Neural cell (in vitro differentiated cells): ENCODE measurements at regions not wholly inside any gene's neighbourhood (a gene's known extent, or its start where the extent isn't known, plus 50 kb on each side); places are given as distances from the start of the nearest gene placed in this dataset.

Source experiments
- CTCF ChIP-seq: fragments of 450-650 bp; IDR thresholded peaks from 2 replicates; pipeline ENCODE4 v1.5.1; 2014; ENCODE audit warnings: antibody characterized with exemption, mild to moderate bottlenecking, moderate library complexity; ENCODE audit not compliant: poor library complexity, severe bottlenecking
- EZH2 ChIP-seq: fragments of 200-600, 300-800 bp; shearing (Covaris generic), sonication (generic); IDR thresholded peaks from 2 replicates; pipeline ENCODE4 v1.6.1; 2014; ENCODE audit warnings: antibody characterized with exemption, low read length, borderline replicate concordance, mild to moderate bottlenecking; ENCODE audit not compliant: insufficient read depth, poor library complexity, severe bottlenecking
- MXI1 ChIP-seq: fragments of 450-650 bp; conservative IDR thresholded peaks from 2 replicates; pipeline ENCODE4 v1.6.1; 2014; ENCODE audit warnings: antibody characterized with exemption, mild to moderate bottlenecking; ENCODE audit not compliant: poor library complexity, severe bottlenecking
- POLR2AphosphoS5 ChIP-seq: IDR thresholded peaks from 2 replicates; pipeline ENCODE4 v1.6.1; 2012
- RAD21 ChIP-seq: fragments of 450-650 bp; conservative IDR thresholded peaks from 2 replicates; pipeline ENCODE4 v1.6.1; 2014; ENCODE audit warnings: antibody characterized with exemption, mild to moderate bottlenecking, moderate library complexity
- REST ChIP-seq: IDR thresholded peaks from 2 replicates; pipeline ENCODE4 v1.6.1; 2012; ENCODE audit warnings: borderline replicate concordance
- TAF1 ChIP-seq: IDR thresholded peaks from 2 replicates; pipeline ENCODE4 v1.6.1; 2012; ENCODE audit warnings: low read depth

- TF ChIP-seq CTCF = no peak
- TF ChIP-seq REST = no peak
- TF ChIP-seq EZH2 = no peak
- TF ChIP-seq POLR2AphosphoS5 = no peak
- TF ChIP-seq RAD21 = no peak
- TF ChIP-seq TAF1 = no peak
- no peak for TF ChIP-seq MXI1
Measured at GRCh38 chr2:204051476-204051875, 114.9 kb downstream of the ICOS start.
